ENCODE measurements at regions not wholly inside any gene's neighbourhood (a gene's known extent, or its start where the extent isn't known, plus 50 kb on each side); places are given as distances from the start of the nearest gene placed in this dataset.

DNA sequence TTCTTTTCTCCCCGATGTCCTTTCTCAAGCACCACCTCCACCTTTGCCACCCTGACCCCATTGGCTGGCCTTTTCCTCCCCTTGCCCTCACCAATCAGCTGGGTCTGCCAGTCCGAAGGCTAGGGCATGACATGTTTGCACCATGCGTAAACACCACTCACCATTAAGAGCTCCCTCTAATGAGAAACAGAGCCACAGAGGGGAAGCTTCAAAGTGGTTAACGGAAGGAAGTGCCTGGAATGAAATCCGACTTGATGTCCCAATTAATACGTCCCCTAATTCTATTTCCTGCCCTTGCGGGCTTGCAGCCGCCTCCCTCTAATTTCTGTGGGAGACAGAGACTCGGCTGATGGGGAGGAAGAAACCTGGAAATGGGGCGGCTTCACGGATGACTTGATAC, 318.5 kb upstream of the TBX3 start:
- TF ChIP-seq EZH2 (IDR thresholded peaks at IDR 0.05; ENCODE audit: insufficient read depth, poor library complexity, severe bottlenecking) (no peak), EZH2phosphoT487 (IDR thresholded peaks at IDR 0.05; ENCODE audit: insufficient read depth, low read depth) (no peak)

Data from GM23248 (cell line).